GM19467 (cell line): ENCODE measurements at regions not wholly inside any gene's neighbourhood (a gene's known extent, or its start where the extent isn't known, plus 50 kb on each side); places are given as distances from the start of the nearest gene placed in this dataset.

Experiments
- ATAC-seq: cut with Tn5 transposase; IDR thresholded peaks from one replicate; pipeline ENCODE4 v1.9.1; 2021; ENCODE audit warnings: mild to moderate bottlenecking, moderate library complexity; ENCODE audit not compliant: unreplicated experiment

DNA sequence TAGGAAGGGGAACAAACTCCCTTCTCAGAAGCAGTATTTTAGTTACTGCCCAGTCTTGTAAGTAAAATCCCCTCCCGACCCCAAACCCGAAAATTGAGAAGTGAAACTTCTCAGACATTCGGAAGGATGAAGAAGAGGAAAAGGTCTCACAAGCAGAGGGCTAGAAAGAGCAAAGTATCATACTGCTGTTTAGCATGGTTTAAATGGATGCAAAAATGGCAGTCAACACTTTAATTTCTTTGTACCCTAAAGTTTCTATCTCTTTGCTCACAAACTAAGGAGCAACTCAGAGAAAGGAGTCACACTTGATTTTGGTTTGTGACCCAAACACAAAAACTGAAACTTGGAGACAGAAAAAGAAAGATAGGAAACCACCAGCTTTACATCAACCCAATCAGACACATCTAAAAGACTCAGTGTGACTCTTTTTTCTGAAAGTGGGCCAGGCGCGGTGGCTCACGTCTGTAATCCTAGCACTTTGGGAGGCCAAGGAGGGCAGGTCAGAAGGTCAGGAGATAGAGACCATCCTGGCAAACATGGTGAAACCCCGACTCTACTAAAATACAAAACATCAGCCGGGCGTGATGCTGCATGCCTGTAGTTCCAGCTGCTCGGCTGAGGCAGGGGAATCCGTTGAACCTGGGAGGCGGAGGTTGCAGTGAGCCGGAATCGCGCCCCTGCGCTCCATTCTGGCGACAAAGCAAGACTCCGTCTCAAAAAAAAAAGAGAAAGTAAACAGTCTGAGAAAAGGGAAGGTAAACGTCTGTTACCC is 63.2 kb upstream of the ATP11B start:
- peak; percentile 81 for ATAC-seq

DNA sequence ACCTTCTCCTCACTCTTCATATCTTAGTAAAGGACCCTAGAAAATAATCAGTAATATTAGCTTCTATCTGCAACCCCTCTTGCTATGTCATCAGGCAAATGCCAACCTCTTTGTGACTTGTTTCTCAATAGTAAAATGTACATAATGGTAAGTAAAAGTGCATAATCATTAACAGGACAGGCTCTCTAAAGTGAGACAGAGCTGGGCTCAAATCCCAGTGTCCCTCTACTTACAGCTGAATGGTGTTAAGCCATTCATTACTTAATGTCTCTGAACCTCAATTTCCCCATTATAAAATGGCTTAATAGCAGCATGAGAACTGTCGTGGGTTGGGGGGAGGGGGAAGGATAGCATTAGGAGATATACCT is 62.6 kb upstream of the ATP11B start:
- ATAC-seq: peak; percentile 28

DNA sequence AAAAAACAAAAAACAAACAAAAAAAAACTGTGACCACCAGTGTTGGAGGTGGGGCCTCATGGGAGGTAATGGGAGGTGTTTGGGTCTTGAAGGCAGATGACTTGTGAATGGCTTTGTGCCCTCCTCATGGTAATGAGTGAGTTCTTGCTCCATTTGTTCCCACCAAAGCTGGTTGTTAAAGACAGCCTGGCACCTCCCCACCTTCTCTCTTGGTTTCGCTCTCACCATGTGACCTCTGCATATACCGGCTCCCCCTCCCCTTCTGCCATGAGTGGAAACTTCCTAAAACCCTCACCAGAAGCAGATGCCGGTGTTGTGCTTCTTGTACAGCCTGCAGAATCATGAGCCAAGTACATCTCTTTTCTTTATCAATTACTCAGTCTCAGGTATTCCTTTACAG is 61.5 kb upstream of the ATP11B start:
- no peak for ATAC-seq

DNA sequence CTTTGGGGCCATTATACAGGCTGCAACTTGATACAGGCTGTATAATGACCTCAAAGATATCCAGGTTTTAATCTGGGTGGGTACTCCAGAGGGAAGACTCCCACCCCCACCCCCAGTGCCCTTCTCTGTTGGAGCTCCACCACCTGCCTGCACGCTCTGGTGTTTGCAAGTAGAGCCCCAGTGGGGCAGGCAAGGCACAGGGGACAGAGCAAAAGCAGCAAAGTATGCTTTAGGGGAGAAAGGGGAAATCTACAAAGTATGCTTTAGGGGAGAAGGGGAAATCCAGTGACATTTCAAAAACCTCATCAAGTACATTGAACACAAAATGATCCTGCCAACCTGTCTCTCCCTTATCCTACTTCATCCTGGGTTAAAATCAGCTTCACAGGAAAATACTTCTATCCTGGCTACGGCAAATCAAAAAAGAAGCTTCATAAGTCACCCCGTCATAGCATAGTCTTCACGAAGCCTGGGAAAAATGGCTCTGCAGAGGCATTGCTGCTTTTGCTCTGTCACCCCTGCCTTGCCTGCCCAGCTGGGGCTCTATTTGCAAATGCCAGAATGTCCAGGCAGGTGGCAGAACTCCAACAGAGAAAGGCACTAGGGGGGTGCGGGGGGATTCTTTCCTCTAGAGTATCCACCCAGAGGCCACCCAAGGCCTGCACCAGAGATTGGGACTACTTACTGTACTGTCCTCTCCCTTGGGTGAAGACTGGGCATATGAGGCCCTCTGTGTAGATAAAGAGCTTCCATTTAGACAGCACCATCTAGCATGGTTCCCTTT is 60.9 kb upstream of the ATP11B start:
- ATAC-seq: no peak

DNA sequence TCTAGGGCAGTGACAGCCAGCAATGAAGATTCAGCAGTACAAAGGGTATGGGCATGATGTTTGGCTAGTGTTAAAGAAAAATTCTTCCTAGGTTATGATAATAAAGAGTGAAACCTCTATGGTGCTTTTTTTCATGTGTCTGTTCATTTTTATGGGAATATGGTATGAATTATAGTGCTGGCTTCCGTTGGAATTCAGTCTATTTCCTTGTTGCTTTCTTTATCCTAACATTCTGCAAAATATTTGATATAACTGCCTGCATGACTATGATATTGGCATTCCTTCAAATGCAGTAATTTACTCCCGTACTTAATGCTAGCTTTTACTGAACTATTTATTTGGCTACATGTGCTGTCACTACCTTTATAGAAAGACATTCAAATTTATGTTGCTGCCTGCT is 57.6 kb upstream of the ATP11B start:
- no peak for ATAC-seq

DNA sequence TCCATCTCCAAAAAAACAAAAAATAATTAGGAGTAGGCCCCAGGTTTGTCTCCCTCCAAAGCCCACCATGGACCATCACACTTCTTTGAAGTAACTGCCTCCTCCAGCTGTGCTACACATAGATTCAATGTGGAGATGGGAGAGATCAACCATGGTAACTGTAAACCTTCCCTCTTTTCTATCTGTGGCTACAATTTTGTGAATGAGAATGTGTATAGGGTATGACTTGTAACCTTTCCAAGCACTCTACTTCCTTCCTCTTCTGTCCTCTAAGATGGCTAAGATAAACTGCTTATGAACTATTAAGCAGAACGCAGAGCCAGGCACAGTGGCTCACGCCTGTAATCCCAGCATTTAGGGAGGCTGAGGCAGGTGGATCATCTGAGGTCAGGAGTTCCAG is 55.5 kb upstream of the ATP11B start:
- ATAC-seq: no peak

DNA sequence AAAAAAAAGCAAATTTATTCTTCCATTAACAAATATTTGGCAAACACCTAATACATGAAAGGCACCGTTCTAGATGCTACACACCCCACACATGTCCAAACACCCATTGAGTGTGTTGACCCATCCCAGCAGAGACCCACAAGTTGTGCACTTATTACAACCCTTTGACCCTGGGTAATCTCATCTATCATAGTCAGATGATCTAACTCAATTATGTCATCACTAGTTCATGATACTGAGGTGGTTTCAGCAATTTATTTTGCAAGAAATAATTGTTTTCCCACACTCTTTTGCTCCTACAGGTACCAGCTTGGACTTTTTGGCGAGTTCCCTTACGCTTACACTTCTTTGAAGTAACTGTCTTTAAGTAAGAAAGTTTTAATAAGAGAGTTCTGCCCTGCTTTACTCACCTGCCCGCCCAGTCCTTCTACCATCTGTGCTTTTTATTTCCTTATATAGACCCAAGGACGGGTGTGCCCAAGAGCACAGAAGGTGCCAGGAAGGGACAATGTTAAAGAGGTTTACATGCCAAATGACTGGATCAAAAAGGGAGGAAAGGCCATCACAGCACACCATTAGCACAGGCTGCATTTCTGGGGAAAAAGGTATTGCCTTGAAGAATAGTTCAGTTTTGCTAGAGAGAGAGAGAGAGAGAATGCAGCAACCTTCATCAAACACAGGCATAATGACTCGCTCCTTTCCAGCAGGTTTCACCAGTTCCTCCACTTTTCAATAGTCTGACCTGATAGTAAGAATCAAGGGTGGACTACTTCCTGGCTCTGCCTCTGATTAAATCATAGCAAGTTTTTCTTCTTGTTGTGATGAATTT is 54.5 kb upstream of the ATP11B start:
- ATAC-seq: no peak

DNA sequence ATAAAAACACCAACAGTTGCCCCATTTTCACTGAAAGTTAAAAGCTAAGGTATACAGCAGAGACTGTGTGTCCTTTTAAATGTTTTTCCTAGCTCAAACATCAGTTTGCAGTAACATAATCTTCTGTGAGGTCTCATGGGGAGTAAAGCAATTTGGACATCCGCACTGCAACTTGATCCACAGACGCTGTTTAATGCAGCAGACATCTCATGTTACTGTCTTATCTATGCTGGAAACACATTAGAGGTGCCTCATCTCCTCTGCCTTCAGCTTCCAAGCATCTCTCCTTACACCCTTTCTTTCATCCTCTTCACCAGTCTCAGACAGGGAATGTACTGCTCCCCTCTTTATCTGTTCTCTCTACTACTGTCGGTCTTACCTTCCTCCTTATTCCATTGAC is 53.7 kb upstream of the ATP11B start:
- ATAC-seq: no peak

DNA sequence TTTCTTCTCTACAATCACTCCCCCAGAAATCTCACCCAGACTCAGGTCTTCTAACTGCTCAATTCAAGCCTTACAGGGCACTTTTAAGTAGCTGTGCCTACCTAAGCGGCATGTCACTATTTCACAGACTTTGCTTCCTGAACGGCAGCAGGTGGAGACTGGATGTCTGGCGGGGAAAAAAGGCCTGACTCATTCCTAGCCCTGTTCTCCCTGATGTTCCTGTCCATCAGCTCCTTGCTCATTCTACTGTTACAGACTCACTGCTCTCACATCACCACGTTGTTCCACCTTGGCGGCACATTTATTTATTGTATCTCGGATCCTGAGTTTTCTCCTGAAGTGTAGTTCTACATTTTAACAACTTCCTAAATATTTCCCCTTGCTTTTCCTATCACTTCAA is 52.6 kb upstream of the ATP11B start:
- no peak for ATAC-seq

DNA sequence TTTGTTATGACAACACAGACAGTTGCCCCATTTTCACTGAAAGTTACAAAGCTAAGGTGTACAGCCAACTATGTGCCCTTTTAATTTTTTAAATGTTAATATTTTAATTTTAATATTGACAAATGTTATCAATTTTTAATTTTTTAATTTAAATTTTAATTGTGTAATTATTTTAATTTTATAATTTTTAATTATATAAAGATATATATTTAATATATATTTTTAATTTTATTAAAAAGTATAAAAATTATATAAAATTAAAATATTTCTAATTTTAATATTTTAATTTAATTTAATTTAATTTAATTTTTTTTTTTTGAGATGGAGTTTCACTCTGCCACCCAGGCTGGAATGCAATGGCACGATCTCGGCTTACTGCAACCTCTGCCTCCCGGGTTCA is 52.1 kb upstream of the ATP11B start:
- ATAC-seq: no peak
